HUES48 (cell line): ENCODE measurements at regions not wholly inside any gene's neighbourhood (a gene's known extent, or its start where the extent isn't known, plus 50 kb on each side); places are given as distances from the start of the nearest gene placed in this dataset.

Experiments used
- H3K27ac ChIP-seq: one replicate; pipeline ENCODE4 v1.7.0; 2013; ENCODE audit warnings: low read depth, low read length, inconsistent platforms
- H3K27me3 ChIP-seq: 2 replicates; pipeline ENCODE4 v1.6.1; 2013; ENCODE audit warnings: mild to moderate bottlenecking, low read length; ENCODE audit not compliant: control insufficient read depth, insufficient read depth
- H3K36me3 ChIP-seq: 2 replicates; pipeline ENCODE4 v1.6.1; 2013; ENCODE audit warnings: low read length; ENCODE audit not compliant: control insufficient read depth, insufficient read depth
- H3K4me1 ChIP-seq: 2 replicates; pipeline ENCODE4 v1.6.1; 2013; ENCODE audit warnings: mild to moderate bottlenecking, low read length; ENCODE audit not compliant: control insufficient read depth, insufficient read depth
- H3K4me3 ChIP-seq: 2 replicates; pipeline ENCODE4 v1.5.1; 2013; ENCODE audit warnings: mild to moderate bottlenecking, low read depth, low read length
- H3K9ac ChIP-seq: 2 replicates; pipeline ENCODE4 v1.6.1; 2013; ENCODE audit warnings: mild to moderate bottlenecking, low read depth, low read length, moderate library complexity
- H3K9me3 ChIP-seq: 2 replicates; pipeline ENCODE4 v1.6.1; 2013; ENCODE audit warnings: low read length; ENCODE audit not compliant: control insufficient read depth, insufficient read depth

DNA sequence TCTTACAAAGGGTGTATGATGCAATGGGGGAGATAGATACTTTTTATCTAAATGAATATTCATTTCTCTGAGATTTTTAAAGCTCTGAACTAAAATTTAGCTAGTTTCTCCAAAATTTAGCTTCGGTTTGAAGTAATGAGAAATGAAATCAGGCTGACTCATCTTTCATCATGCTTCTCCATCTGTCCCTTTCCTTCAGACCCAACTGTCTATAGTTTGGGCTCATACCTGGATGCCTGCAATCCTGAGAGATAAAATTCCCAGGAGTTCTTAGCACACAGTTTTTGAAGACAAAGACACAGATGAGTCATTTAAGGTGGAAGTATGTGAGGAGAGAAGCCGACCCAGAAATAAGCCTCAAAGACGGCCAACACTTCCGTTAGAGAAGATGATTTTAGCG lies 336.4 kb upstream of the CDH20 start:
- Histone ChIP-seq H3K27me3 (no peaks in the 10 kb centered on the region), H3K4me3 (no peak overlapping the region), H3K36me3 (no peaks in the 10 kb centered on the region), H3K9me3 (peaks cover 8% of the 10 kb centered on the region), H3K4me1 (no peaks in the 10 kb centered on the region), H3K27ac (no peak overlapping the region), H3K9ac (no peak overlapping the region)

DNA sequence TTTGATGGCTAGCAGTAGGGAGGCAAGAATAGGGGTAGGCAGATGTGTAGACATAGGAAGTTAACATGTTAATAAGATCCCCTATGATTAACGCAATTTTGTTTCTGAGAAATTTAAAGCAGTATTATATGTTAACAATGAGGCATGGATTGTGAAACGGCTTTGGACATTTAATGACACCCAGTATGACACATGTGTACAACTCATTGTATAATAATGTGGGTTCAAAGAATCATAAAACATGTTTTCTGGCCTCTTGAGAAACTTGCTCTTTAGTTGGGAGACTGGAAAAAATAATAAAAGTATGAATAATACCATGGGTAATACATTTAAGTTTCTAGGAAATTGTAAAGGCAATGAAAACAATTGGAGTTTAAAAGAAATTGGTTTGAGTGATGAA lies 332.1 kb upstream of the CDH20 start:
- no peaks in the 10 kb centered on the region for H3K27me3 ChIP-seq
- no peaks in the 10 kb centered on the region for H3K4me1 ChIP-seq
- H3K27ac ChIP-seq: no peak overlapping the region
- no peaks in the 10 kb centered on the region for H3K36me3 ChIP-seq
- no peak overlapping the region for H3K9ac ChIP-seq
- H3K4me3 ChIP-seq: no peak overlapping the region
- no peaks in the 10 kb centered on the region for H3K9me3 ChIP-seq

DNA sequence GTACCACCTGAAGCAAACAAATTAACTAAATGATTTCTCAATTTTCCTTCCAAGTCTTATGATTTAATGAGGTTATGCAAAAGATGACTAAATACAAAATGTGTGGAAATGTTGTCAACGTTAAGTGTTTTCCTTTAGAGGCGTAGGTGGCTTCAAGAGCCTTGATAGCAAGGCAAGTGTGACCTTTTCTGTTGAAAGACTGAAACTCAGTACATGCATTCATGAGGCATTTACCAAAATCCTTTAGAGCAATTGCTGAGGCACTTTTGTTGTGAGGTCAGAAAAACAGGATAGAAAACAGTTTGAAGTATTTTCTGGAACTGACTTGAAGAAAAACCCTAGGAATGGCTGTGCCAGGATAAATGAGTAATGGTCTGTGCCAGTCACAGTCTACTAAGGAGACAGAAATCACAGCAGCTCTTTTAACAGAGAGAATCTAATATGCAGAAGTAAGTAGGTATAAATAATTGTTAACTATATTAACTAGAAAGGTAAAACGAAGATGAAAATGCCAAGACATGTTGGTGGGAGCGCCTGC lies 326.5 kb upstream of the CDH20 start:
- Histone ChIP-seq H3K27ac (no peak overlapping the region), H3K36me3 (no peaks in the 10 kb centered on the region), H3K9me3 (no peaks in the 10 kb centered on the region), H3K9ac (no peak overlapping the region), H3K4me3 (no peak overlapping the region), H3K4me1 (0 out of 2 replicates have a peak, but pooled peaks cover 7% of the 10 kb centered on the region), H3K27me3 (no peaks in the 10 kb centered on the region)

DNA sequence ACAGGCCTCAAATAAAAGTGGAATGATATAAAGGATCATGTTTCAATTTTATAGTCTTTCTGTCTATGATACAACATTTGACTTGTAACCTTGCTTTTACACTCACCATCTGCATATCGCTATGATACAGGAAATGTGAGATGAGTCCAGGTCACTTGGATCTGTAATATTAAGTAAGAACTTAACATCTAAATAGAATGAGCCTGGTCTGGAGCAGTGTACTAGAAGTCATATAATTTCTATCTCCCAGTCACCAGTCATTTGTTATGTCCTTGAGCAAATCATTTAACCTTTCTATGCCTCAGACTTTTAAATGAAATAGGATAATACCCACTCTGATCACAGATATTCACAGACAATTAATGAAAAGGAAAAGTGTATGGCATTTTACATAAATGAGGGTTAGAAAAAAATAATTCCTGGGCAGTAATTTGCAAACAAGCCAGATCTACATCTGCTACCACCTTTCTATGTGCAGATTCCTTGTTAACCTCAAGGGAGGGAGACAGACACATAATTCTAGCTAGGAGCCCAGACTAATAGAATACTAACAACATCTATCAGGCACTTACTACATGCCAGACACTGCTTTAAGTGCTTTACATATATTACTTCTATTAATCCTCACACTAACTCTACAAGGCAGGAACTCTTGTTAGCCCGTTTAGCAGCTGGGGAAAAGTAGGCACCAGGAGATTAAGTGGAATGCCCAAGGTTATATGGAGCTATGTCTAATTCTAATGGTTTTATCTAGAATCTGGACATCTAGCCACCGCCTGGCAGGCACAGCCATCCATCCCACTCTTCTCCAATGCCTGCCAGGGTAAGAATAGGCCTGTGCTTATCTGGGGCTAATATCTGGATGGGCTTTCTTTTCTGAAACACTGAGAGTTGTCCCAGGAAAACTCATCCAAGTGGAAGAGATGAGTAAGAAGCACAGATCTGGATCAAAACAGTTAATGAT lies 313.6 kb upstream of the CDH20 start:
- H3K4me1 ChIP-seq: no peaks in the 10 kb centered on the region
- H3K27ac ChIP-seq: no peak overlapping the region
- no peaks in the 10 kb centered on the region for H3K27me3 ChIP-seq
- no peaks in the 10 kb centered on the region for H3K36me3 ChIP-seq
- no peak overlapping the region for H3K4me3 ChIP-seq
- H3K9me3 ChIP-seq: peaks cover 10% of the 10 kb centered on the region
- no peak overlapping the region for H3K9ac ChIP-seq

DNA sequence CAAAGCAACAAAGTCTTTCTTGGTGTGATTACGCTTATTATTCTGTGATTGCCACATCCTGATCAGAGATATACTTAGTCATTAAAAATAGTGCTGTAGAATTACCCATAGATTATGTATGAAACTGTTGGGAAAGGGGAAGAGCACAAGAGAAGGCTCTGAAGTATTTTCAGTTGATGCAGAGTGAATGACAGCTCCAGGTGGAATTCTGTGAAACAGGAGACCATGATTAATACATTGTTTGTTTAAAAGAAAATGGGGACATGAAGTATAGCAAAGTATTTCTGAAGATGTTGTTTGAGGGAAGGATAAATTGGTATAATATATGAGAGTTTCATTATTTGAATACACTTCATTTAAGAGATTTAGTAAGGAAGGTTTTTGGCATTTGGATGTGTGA lies 307.6 kb upstream of the CDH20 start:
- Histone ChIP-seq H3K27me3 (no peaks in the 10 kb centered on the region), H3K4me1 (no peaks in the 10 kb centered on the region), H3K4me3 (no peak overlapping the region), H3K9ac (no peak overlapping the region), H3K36me3 (no peaks in the 10 kb centered on the region), H3K9me3 (peaks cover 10% of the 10 kb centered on the region), H3K27ac (no peak overlapping the region)

DNA sequence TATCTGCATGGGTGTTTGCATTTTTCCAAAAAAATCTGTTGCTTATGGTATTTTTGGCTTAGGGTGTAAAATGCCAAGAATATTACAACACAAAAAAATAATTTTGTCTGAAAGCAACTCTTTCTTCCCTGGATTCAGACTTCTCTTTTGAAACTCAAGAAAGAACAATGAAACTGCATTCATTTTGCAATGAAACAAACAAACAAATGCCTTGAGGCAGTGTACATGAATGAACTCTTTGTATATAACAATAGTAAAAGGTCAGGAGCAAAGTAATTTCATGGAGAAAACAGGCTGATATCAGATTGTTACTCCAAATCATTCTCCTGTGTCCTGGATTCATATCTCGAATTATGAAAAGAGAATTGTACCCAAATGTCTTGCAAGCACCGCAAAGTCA lies 301.6 kb upstream of the CDH20 start:
- Histone ChIP-seq H3K27me3 (no peaks in the 10 kb centered on the region), H3K9ac (no peak overlapping the region), H3K36me3 (no peaks in the 10 kb centered on the region), H3K27ac (no peak overlapping the region), H3K9me3 (no peaks in the 10 kb centered on the region), H3K4me1 (no peaks in the 10 kb centered on the region), H3K4me3 (no peak overlapping the region)

DNA sequence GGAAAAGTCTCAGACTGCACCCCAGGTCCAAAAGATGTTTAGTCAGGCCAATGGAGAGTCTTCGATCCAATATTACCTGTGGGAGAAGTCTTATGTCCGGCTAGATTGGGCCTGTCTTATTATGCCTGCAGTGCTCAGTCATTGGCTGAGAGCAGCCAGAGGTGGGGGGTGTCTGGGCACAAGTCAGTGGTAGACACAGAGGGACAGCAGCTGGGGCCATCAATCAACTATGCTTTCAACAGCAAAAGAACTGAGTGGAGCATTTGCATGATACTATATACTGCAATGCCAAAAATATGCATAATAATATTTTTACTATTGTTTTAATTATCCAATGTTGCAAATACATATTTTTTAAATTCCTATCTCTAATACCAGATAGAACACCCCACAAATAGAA lies 298.6 kb upstream of the CDH20 start:
- Histone ChIP-seq H3K36me3 (no peaks in the 10 kb centered on the region), H3K9me3 (no peaks in the 10 kb centered on the region), H3K27me3 (no peaks in the 10 kb centered on the region), H3K9ac (no peak overlapping the region), H3K27ac (no peak overlapping the region), H3K4me3 (no peak overlapping the region), H3K4me1 (0 out of 2 replicates have a peak, but pooled peaks cover 4% of the 10 kb centered on the region)

DNA sequence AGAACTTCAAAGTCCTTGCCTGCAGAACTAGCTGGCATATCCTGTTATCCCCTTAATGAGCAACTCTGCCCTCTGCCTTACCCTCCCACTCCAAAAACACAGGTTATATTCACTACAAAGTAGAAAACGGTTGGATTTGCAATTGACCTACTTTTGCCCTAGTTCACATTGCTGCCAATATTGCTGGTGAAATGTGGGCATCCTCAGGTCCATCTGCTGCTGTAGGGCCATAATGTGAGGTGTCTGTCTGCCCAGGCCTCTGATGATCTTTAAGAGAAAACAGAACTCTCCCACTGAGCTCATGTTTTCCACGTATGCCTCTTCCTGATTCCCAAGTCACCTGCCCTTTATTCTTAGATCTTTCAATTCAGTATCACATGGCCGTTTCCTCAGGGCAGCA lies 294.0 kb upstream of the CDH20 start:
- no peak overlapping the region for H3K4me3 ChIP-seq
- H3K4me1 ChIP-seq: 0 out of 2 replicates have a peak, but pooled peaks cover 4% of the 10 kb centered on the region
- no peaks in the 10 kb centered on the region for H3K36me3 ChIP-seq
- H3K27me3 ChIP-seq: no peaks in the 10 kb centered on the region
- no peak overlapping the region for H3K27ac ChIP-seq
- H3K9ac ChIP-seq: no peak overlapping the region
- H3K9me3 ChIP-seq: no peaks in the 10 kb centered on the region

DNA sequence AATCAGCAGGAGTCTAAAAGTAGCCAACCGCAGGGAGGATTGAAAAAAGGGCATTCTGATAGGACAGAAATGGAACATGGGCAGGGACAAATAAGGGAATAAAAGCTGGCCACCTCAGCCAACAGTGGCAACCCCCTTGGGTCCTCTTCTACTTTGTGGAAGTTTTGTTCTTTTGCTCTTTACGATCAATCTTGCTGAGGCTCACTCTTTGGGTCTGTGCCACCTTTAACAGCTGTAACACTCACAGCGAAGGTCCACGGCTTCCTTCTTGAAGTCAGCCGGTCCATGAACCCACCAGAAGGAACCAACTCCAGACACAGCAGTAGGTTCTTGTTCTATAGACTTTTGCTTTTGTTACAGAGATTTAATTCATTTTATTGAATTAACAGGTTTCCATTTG lies 285.4 kb upstream of the CDH20 start:
- H3K4me3 ChIP-seq: no peak overlapping the region

DNA sequence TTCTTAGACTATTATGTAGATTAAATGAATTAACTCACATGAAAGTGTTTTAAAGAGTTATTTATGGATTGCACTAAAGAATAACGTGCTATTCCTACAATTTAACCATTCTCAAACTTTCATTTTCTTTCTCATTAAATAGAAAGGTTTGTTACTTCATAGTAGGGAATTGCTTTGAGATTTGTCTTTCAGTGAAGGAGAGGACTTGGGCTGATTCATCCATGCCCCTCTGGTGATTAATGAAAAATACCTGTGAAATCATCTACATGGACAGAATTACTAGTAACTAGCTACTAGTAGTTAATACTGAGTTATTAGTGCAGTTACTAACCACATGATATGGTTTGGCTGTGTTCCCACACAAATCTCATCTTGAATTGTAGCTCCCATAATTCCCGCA lies 275.8 kb upstream of the CDH20 start:
- no peaks in the 10 kb centered on the region; the same call in 1 of the 2 replicates for H3K9me3 ChIP-seq
- H3K4me3 ChIP-seq: no peak overlapping the region
- no peaks in the 10 kb centered on the region for H3K36me3 ChIP-seq
- H3K27me3 ChIP-seq: no peaks in the 10 kb centered on the region
- no peak overlapping the region for H3K9ac ChIP-seq
- H3K27ac ChIP-seq: no peak overlapping the region
- H3K4me1 ChIP-seq: peaks cover 5% of the 10 kb centered on the region; the same call in 1 of the 2 replicates

More for the DNA sequence above, 285.4 kb upstream of the CDH20 start:
- H3K4me1 ChIP-seq: no peaks in the 10 kb centered on the region
- no peak overlapping the region for H3K27ac ChIP-seq
- H3K9me3 ChIP-seq: no peaks in the 10 kb centered on the region; the same call in 1 of the 2 replicates
- H3K27me3 ChIP-seq: no peaks in the 10 kb centered on the region
- H3K36me3 ChIP-seq: no peaks in the 10 kb centered on the region
- no peak overlapping the region for H3K9ac ChIP-seq

DNA sequence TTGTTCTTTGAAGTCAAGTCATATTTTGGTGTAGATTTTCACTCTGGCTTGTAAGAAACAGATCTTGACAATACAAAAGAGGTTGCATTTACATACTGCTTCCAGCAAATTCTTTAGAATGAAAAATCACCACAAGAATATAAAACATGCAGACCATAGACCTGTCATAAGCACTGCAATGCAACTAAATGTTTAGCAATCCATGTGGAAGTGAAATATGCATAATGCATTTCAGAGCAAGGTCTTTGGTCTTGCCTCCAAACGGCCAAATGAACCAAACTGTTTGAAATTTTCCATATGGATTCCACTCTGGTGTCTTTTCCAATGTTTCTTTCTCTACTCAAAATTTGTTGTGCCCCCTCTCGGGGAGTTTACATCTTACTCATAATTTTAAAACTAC lies 271.0 kb upstream of the CDH20 start:
- peaks cover 17% of the 10 kb centered on the region for H3K4me1 ChIP-seq

More for the DNA sequence above, 271.0 kb upstream of the CDH20 start:
- no peak overlapping the region for H3K27ac ChIP-seq
- H3K27me3 ChIP-seq: 0 out of 2 replicates have a peak, but pooled peaks cover 2% of the 10 kb centered on the region
- H3K36me3 ChIP-seq: no peaks in the 10 kb centered on the region
- H3K9ac ChIP-seq: no peak overlapping the region
- no peak overlapping the region for H3K4me3 ChIP-seq
- H3K9me3 ChIP-seq: no peaks in the 10 kb centered on the region
